Body of pancreas (tissue), 4 donors: ENCODE measurements at regions not wholly inside any gene's neighbourhood (a gene's known extent, or its start where the extent isn't known, plus 50 kb on each side); places are given as distances from the start of the nearest gene placed in this dataset.

ENCODE experiments used
- CTCF ChIP-seq, 7 experiments: fragments of 450-650 bp in 4 of 7; fragments of 200-600 bp in 3 of 7; sonication (generic) in 3 of 7; IDR thresholded peaks; one replicate each; pipeline ENCODE4 v1.5.1; 2016 to 2019; ENCODE audit warnings: antibody characterized with exemption in 7 of 7
- POLR2A ChIP-seq, 3 donors: fragments of 450-650 bp; IDR thresholded peaks; one replicate each; pipeline ENCODE4 v1.6.1; 2016; ENCODE audit warnings: antibody characterized with exemption in 3 of 3, mild to moderate bottlenecking in 2 of 3

GRCh38 chr3:116905794-116906193 is 196.2 kb downstream of the TUSC7 start:
- TF ChIP-seq CTCF (IDR thresholded peaks at IDR 0.05) (no peak), POLR2A (IDR thresholded peaks at IDR 0.05) (no peak)
